CD4-positive, alpha-beta T cell (primary cell): ENCODE measurements at regions not wholly inside any gene's neighbourhood (a gene's known extent, or its start where the extent isn't known, plus 50 kb on each side); places are given as distances from the start of the nearest gene placed in this dataset.

Source experiments
- ATAC-seq: fragments of 200-7000 bp; cut with Tn5 transposase; one replicate; pipeline ENCODE4 v1.10.0; 2022; ENCODE audit warnings: mild to moderate bottlenecking; ENCODE audit not compliant: poor library complexity
- CTCF ChIA-PET: fragments of 350-600 bp; sonication (Branson Sonifier 250); formaldehyde crosslinking; loops from one replicate; lab custom pipeline; 2021; ENCODE audit warnings: antibody characterized with exemption, inconsistent platforms; lab: Charles Lee
- POLR2A ChIA-PET: fragments of 350-600 bp; sonication (Branson Sonifier 250); formaldehyde crosslinking; loops from one replicate; lab custom pipeline; 2021; ENCODE audit warnings: antibody characterized with exemption, inconsistent platforms; lab: Charles Lee
- DNase-seq, 14 experiments: peaks; one replicate each; pipeline ENCODE4 v3.0.0-alpha.2; 2013 to 2020; ENCODE audit warnings: mixed read lengths in 2 of 14
- H3K27ac ChIP-seq, 2 donors: one replicate each; pipeline versions ENCODE4 v1.5.1 to v1.7.0; 2013; ENCODE audit warnings: low read length in 2 of 2, low read depth in 1 of 2, mild to moderate bottlenecking in 1 of 2
- H3K27me3 ChIP-seq, 2 experiments: 1 replicate in 1 of 2; 2 replicates in 1 of 2; pipeline versions ENCODE4 v1.6.1 to v1.7.0; 2013; ENCODE audit warnings: low read length in 2 of 2, control low read depth in 1 of 2, mild to moderate bottlenecking in 1 of 2, moderate library complexity in 1 of 2; ENCODE audit not compliant: insufficient read depth in 2 of 2, control insufficient read depth in 1 of 2
- H3K36me3 ChIP-seq: one replicate; pipeline ENCODE4 v1.6.1; 2013; ENCODE audit warnings: low read length, control low read depth; ENCODE audit not compliant: insufficient read depth
- H3K4me1 ChIP-seq: one replicate; pipeline ENCODE4 v1.6.1; 2013; ENCODE audit warnings: low read length, control low read depth; ENCODE audit not compliant: insufficient read depth
- H3K4me3 ChIP-seq: one replicate; pipeline ENCODE4 v1.5.1; 2013; ENCODE audit warnings: mild to moderate bottlenecking, low read length, moderate library complexity
- H3K9me3 ChIP-seq, 2 experiments: 1 replicate in 1 of 2; 2 replicates in 1 of 2; pipeline versions ENCODE4 v1.6.1 to v1.7.0; 2013; ENCODE audit warnings: low read length in 2 of 2, mild to moderate bottlenecking in 2 of 2, control low read depth in 1 of 2, moderate library complexity in 1 of 2; ENCODE audit not compliant: control insufficient read depth in 1 of 2, insufficient read depth in 1 of 2
- H3K27ac Mint-ChIP-seq: one replicate; pipeline ENCODE4 v1.8.0; 2020; ENCODE audit warnings: mixed read lengths
- H3K27me3 Mint-ChIP-seq: one replicate; pipeline ENCODE4 v1.8.0; 2021; ENCODE audit warnings: mixed read lengths
- H3K36me3 Mint-ChIP-seq: one replicate; pipeline ENCODE4 v1.8.0; 2021; ENCODE audit warnings: low read depth, mixed read lengths
- H3K4me1 Mint-ChIP-seq: one replicate; pipeline ENCODE4 v1.8.0; 2021; ENCODE audit warnings: low read depth, mixed read lengths
- H3K4me3 Mint-ChIP-seq: one replicate; pipeline ENCODE4 v1.8.0; 2020; ENCODE audit warnings: mild to moderate bottlenecking, mixed read lengths
- H3K9me3 Mint-ChIP-seq: one replicate; pipeline ENCODE4 v1.8.0; 2020; ENCODE audit warnings: mixed read lengths
- intact Hi-C, 2 experiments: fragments of 100-400 bp; cut with DNase I in 1 of 2; cut with micrococcal nuclease in 1 of 2; formaldehyde crosslinking; loops; one replicate each; pipeline versions ENCODE4 v1.15.1 to v1.9.0; 2023 to 2025; cut with DNase I, micrococcal nuclease
- TF ChIP-seq, protein P1 (sequence below): fragments of 200-600 bp; IDR thresholded peaks from one replicate; pipeline ENCODE4 v1.8.0; 2022; ENCODE audit warnings: antibody characterized with exemption, mild to moderate bottlenecking

DNA sequence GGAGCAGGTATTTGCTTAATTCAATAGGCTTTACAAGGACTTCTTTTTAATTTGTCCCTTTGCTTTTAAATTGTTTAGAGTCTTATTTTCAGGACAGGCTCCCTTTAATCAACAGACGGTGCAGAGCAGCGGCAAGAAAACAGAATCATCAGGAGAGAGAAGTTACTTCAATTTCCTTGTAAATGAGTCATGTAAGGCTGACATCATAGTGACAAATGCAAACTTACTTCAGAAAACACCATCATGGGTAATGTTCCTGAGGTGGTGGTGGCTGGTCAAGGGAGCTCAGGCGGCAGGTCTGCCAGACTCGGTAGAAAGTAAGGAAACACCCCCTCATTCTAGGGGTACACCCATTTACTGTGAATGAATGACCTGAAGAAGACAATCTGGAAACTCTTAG lies 395.1 kb downstream of the FBXO15 start:
- TF ChIP-seq, protein P1, sequence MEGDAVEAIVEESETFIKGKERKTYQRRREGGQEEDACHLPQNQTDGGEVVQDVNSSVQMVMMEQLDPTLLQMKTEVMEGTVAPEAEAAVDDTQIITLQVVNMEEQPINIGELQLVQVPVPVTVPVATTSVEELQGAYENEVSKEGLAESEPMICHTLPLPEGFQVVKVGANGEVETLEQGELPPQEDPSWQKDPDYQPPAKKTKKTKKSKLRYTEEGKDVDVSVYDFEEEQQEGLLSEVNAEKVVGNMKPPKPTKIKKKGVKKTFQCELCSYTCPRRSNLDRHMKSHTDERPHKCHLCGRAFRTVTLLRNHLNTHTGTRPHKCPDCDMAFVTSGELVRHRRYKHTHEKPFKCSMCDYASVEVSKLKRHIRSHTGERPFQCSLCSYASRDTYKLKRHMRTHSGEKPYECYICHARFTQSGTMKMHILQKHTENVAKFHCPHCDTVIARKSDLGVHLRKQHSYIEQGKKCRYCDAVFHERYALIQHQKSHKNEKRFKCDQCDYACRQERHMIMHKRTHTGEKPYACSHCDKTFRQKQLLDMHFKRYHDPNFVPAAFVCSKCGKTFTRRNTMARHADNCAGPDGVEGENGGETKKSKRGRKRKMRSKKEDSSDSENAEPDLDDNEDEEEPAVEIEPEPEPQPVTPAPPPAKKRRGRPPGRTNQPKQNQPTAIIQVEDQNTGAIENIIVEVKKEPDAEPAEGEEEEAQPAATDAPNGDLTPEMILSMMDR, result no peak
- Mint-ChIP-seq H3K36me3 (no peaks in the 10 kb centered on the region), H3K4me1 (no peaks in the 10 kb centered on the region), H3K27ac (no peak overlapping the region), H3K9me3 (no peaks in the 10 kb centered on the region), H3K27me3 (no peaks in the 10 kb centered on the region), H3K4me3 (no peak overlapping the region)
- DNase-seq (no peak), ATAC-seq (no peak)
- no peak overlapping the region for H3K4me3 ChIP-seq
- POLR2A ChIA-PET, result no interaction called here
- no peak overlapping the region for H3K27ac ChIP-seq
- H3K9me3 ChIP-seq, result peaks cover 0 to 10% of the 10 kb centered on the region in 2 experiments
- intact Hi-C loops, result no loop called here
- H3K4me1 ChIP-seq, result no peaks in the 10 kb centered on the region
- CTCF ChIA-PET, result no interaction called here
- no peaks in the 10 kb centered on the region for H3K36me3 ChIP-seq
- no peaks in the 10 kb centered on the region for H3K27me3 ChIP-seq

DNA sequence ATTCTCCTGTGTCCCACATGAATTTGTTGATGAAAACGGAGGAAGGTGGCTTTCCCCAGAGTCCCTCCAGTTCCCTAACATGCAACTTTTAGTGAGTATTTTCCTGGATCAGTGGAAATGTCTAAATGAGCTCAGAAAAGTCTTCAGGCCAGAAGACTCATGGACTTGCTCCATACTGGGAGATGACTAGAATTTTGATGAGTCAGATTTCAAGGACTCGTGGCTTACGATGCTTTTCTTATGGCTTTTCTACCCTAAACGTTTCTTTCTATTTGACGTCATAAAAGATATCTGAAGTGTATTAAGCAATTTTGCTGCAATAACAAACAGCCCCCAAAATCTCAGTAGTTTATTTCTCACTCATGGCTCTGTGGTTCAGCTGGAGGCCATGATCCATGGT lies 397.6 kb downstream of the FBXO15 start:
- Histone ChIP-seq H3K27me3 (no peaks in the 10 kb centered on the region), H3K27ac (no peak overlapping the region), H3K36me3 (no peaks in the 10 kb centered on the region), H3K4me3 (no peak overlapping the region), H3K4me1 (no peaks in the 10 kb centered on the region), H3K9me3 (no peaks in the 10 kb centered on the region)
- H3K36me3 Mint-ChIP-seq, result no peaks in the 10 kb centered on the region
- intact Hi-C loops, result no loop called here
- no peak overlapping the region for H3K27ac Mint-ChIP-seq
- TF ChIP-seq, protein P1, result no peak
- POLR2A ChIA-PET, result no interaction called here
- no peak for DNase-seq
- no peaks in the 10 kb centered on the region for H3K4me1 Mint-ChIP-seq
- no peaks in the 10 kb centered on the region for H3K27me3 Mint-ChIP-seq
- no peaks in the 10 kb centered on the region for H3K9me3 Mint-ChIP-seq
- H3K4me3 Mint-ChIP-seq, result no peak overlapping the region
- CTCF ChIA-PET, result no interaction called here
- ATAC-seq, result no peak

DNA sequence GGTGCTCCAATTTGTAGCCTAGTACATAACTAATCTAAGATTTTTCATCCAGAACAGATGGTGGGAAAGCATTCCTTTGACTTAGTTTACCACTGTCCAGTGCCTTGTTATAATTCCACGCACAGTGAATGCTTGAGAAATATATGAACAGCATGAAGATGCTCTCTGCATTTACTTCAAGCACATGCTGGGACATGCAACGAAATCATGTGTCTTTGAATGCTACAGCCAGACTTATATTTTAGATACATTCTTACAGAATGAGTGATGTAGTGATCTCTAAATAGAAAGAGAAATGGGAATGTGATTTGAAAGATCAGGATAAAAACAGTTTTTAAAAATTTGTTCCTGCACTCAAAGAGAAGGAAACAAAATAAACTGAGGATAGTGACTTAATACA lies 398.3 kb downstream of the FBXO15 start:
- no peak overlapping the region for H3K4me3 Mint-ChIP-seq
- Histone ChIP-seq H3K36me3 (no peaks in the 10 kb centered on the region), H3K9me3 (no peaks in the 10 kb centered on the region), H3K4me3 (no peak overlapping the region), H3K27me3 (no peaks in the 10 kb centered on the region), H3K4me1 (no peaks in the 10 kb centered on the region), H3K27ac (no peak overlapping the region)
- no peaks in the 10 kb centered on the region for H3K27me3 Mint-ChIP-seq
- POLR2A ChIA-PET, result no interaction called here
- intact Hi-C loops, result no loop called here
- no peaks in the 10 kb centered on the region for H3K36me3 Mint-ChIP-seq
- CTCF ChIA-PET, result no interaction called here
- DNase-seq (no peak), ATAC-seq (no peak)
- no peaks in the 10 kb centered on the region for H3K4me1 Mint-ChIP-seq
- H3K9me3 Mint-ChIP-seq, result no peaks in the 10 kb centered on the region
- TF ChIP-seq, protein P1, result no peak
- H3K27ac Mint-ChIP-seq, result no peak overlapping the region
